HCT116 (cell line): ENCODE measurements at regions not wholly inside any gene's neighbourhood (a gene's known extent, or its start where the extent isn't known, plus 50 kb on each side); places are given as distances from the start of the nearest gene placed in this dataset.

Experiments
- ATAC-seq: fragments of 200-7000 bp; cut with Tn5 transposase; 2 replicates; pipeline ENCODE4 v1.9.1; 2020; ENCODE audit warnings: mild to moderate bottlenecking, moderate library complexity
- BruUV-seq: library from RNA; stranded (reverse); fragments of 400-500 nt; replicated peaks from 2 replicates; lab custom pipeline; 2021; lab: Mats Ljungman, UMichigan
- CTCF ChIA-PET: fragments of 300-600 bp; sonication (Branson Sonifier 250); formaldehyde crosslinking; loops from one replicate; lab custom pipeline; 2021; ENCODE audit warnings: antibody characterized with exemption; lab: Charles Lee
- POLR2A ChIA-PET: fragments of 300-600, 350-600 bp; sonication (Branson Sonifier 250); formaldehyde crosslinking; loops from one replicate; lab custom pipeline; 2021; ENCODE audit warnings: antibody characterized with exemption; lab: Charles Lee
- RAD21 ChIA-PET, 2 experiments: fragments of 300-600 bp; sonication (Branson Sonifier 250); formaldehyde crosslinking; loops; one replicate each; lab custom pipeline; 2023; ENCODE audit warnings: low total read pairs in 2 of 2; ENCODE audit not compliant: uncharacterized antibody in 2 of 2, unreplicated experiment in 2 of 2, low non-redundant PET in 1 of 2; lab: Charles Lee
- DNase-seq: peaks from one replicate; pipeline ENCODE4 v3.0.0-alpha.2; 2010; ENCODE audit warnings: low read depth, low spot score
- H2AFZ ChIP-seq: fragments of 200-600 bp; shearing (Covaris generic), sonication (generic); 2 replicates; pipeline ENCODE4 v1.6.1; 2017; ENCODE audit warnings: low read depth, mixed run types, mixed read lengths, antibody characterized with exemption, low read length; ENCODE audit not compliant: poor library complexity, severe bottlenecking
- H3K27ac ChIP-seq: 2 replicates; pipeline ENCODE4 v1.5.1; 2012; ENCODE audit warnings: low read depth, low read length
- H3K27me3 ChIP-seq: fragments of 200-600 bp; sonication (generic); 2 replicates; pipeline ENCODE4 v1.6.1; 2016; ENCODE audit warnings: mixed run types, low read length, mixed read lengths; ENCODE audit not compliant: insufficient read depth
- H3K36me3 ChIP-seq, 2 experiments: fragments of 200-500 bp in 1 of 2; fragments of 200-600 bp in 1 of 2; sonication (Bioruptor generic) in 1 of 2; sonication (generic) in 1 of 2; 2 replicates each; pipeline versions ENCODE4 v1.5.1 to v1.6.1; 2014 to 2016; ENCODE audit warnings: low read length in 2 of 2, inconsistent platforms in 1 of 2, mixed read lengths in 1 of 2, mixed run types in 1 of 2; ENCODE audit not compliant: insufficient read depth in 2 of 2, control insufficient read depth in 1 of 2
- H3K4me1 ChIP-seq, 2 experiments: fragments of 200-600 bp in 1 of 2; sonication (generic) in 1 of 2; 2 replicates each; pipeline versions ENCODE4 v1.5.1 to v1.6.1; 2012 to 2017; ENCODE audit warnings: low read length in 2 of 2, inconsistent platforms in 1 of 2, mild to moderate bottlenecking in 1 of 2, mixed read lengths in 1 of 2, mixed run types in 1 of 2, moderate library complexity in 1 of 2; ENCODE audit not compliant: insufficient read depth in 2 of 2, control insufficient read depth in 1 of 2
- H3K4me2 ChIP-seq: fragments of 200-600 bp; sonication (generic); 2 replicates; pipeline ENCODE4 v1.6.1; 2017; ENCODE audit warnings: mixed run types, low read length, mixed read lengths
- H3K4me3 ChIP-seq, 2 experiments: fragments of 200-600 bp in 1 of 2; sonication (generic) in 1 of 2; replicated peaks in 1 of 2; 2 replicates each; pipeline ENCODE4 v1.5.1; 2011 to 2016; ENCODE audit warnings: low read length in 2 of 2, control low read depth in 1 of 2, low read depth in 1 of 2, mild to moderate bottlenecking in 1 of 2, mixed read lengths in 1 of 2, mixed run types in 1 of 2
- H3K79me2 ChIP-seq: fragments of 200-600 bp; sonication (generic); 2 replicates; pipeline ENCODE4 v1.6.1; 2017; ENCODE audit warnings: mild to moderate bottlenecking, mixed run types, low read length, moderate library complexity, mixed read lengths; ENCODE audit not compliant: insufficient read depth
- H3K9ac ChIP-seq: fragments of 200-600 bp; sonication (generic); 2 replicates; pipeline ENCODE4 v1.6.1; 2016; ENCODE audit warnings: low read length, mixed read lengths
- H3K9me2 ChIP-seq: fragments of 200-600 bp; sonication (generic), shearing (Covaris generic); 2 replicates; pipeline ENCODE4 v1.6.1; 2017; ENCODE audit warnings: mixed run types, mild to moderate bottlenecking, moderate library complexity; ENCODE audit not compliant: insufficient read depth
- H3K9me3 ChIP-seq, 2 experiments: fragments of 200-500 bp in 1 of 2; fragments of 200-600 bp in 1 of 2; sonication (Bioruptor generic) in 1 of 2; sonication (generic) in 1 of 2; 2 replicates each; pipeline ENCODE4 v1.6.1; 2014 to 2017; ENCODE audit warnings: low read length in 2 of 2, mixed read lengths in 2 of 2, inconsistent platforms in 1 of 2, low read depth in 1 of 2, mild to moderate bottlenecking in 1 of 2, mixed run types in 1 of 2, moderate library complexity in 1 of 2; ENCODE audit not compliant: control insufficient read depth in 1 of 2, insufficient read depth in 1 of 2
- H4K20me1 ChIP-seq: fragments of 200-600 bp; sonication (generic), shearing (Covaris generic); 2 replicates; pipeline ENCODE4 v1.6.1; 2017; ENCODE audit warnings: mixed run types, mild to moderate bottlenecking, moderate library complexity; ENCODE audit not compliant: insufficient read depth
- ATF3 ChIP-seq: IDR thresholded peaks from 2 replicates; pipeline ENCODE4 v1.6.1; 2012
- CBX3 ChIP-seq: IDR thresholded peaks from 2 replicates; pipeline ENCODE4 v1.6.1; 2012; ENCODE audit warnings: low read depth
- EGR1 ChIP-seq: IDR thresholded peaks from 2 replicates; pipeline ENCODE4 v1.6.1; 2012; ENCODE audit warnings: low read depth
- ELF1 ChIP-seq: IDR thresholded peaks from 2 replicates; pipeline ENCODE4 v1.6.1; 2012; ENCODE audit warnings: low read depth, borderline replicate concordance
- EZH2 ChIP-seq: fragments of 200-600 bp; sonication (generic); IDR thresholded peaks from 2 replicates; pipeline ENCODE4 v1.6.1; 2017; ENCODE audit warnings: antibody characterized with exemption, mixed run types
- FOSL1 ChIP-seq: IDR thresholded peaks from 2 replicates; pipeline ENCODE4 v1.6.1; 2012; ENCODE audit warnings: low read depth
- JUND ChIP-seq: IDR thresholded peaks from 2 replicates; pipeline ENCODE4 v1.6.1; 2012
- POLR2A ChIP-seq: IDR thresholded peaks from 2 replicates; pipeline ENCODE4 v1.7.0; 2011; ENCODE audit warnings: borderline replicate concordance; ENCODE audit not compliant: insufficient read depth, insufficient read length; ENCODE audit errors: extremely low read depth
- POLR2AphosphoS5 ChIP-seq: IDR thresholded peaks from 2 replicates; pipeline ENCODE4 v1.6.1; 2011; ENCODE audit warnings: mild to moderate bottlenecking, low read depth, low read length, moderate library complexity
- RAD21 ChIP-seq: IDR thresholded peaks from 2 replicates; pipeline ENCODE4 v1.6.1; 2012; ENCODE audit warnings: low read depth, mild to moderate bottlenecking
- SIN3A ChIP-seq: IDR thresholded peaks from 2 replicates; pipeline ENCODE4 v1.6.1; 2012; ENCODE audit warnings: low read depth
- SRF ChIP-seq: IDR thresholded peaks from 2 replicates; pipeline ENCODE4 v1.6.1; 2012; ENCODE audit warnings: low read depth
- TCF7L2 ChIP-seq: IDR thresholded peaks from 2 replicates; pipeline ENCODE4 v1.7.0; 2011; ENCODE audit warnings: borderline replicate concordance, inconsistent platforms; ENCODE audit not compliant: insufficient read depth, insufficient read length; ENCODE audit errors: extremely low read depth
- YY1 ChIP-seq: IDR thresholded peaks from 2 replicates; pipeline ENCODE4 v1.6.1; 2011; ENCODE audit warnings: low read length, low read depth, moderate library complexity, mild to moderate bottlenecking; ENCODE audit not compliant: insufficient replicate concordance; ENCODE audit errors: extremely low read depth
- ZBTB33 ChIP-seq: IDR thresholded peaks from 2 replicates; pipeline ENCODE4 v1.6.1; 2011; ENCODE audit warnings: mild to moderate bottlenecking, low read length, moderate library complexity; ENCODE audit not compliant: insufficient replicate concordance; ENCODE audit errors: extremely low read depth
- ZFX ChIP-seq: fragments of 450-650 bp; IDR thresholded peaks from 2 replicates; pipeline ENCODE4 v1.6.1; 2017
- ZNF274 ChIP-seq: fragments of 200-500 bp; sonication (Bioruptor generic); IDR thresholded peaks from 2 replicates; pipeline ENCODE4 v1.6.1; 2014; ENCODE audit warnings: mild to moderate bottlenecking, low read depth, low read length, inconsistent platforms
- intact Hi-C: fragments of 100-400 bp; cut with micrococcal nuclease; formaldehyde crosslinking; loops from 2 replicates; pipeline ENCODE4 v1.10.0; 2022
- TF ChIP-seq, protein P1 (sequence below), 3 experiments: fragments of 200-600 bp in 1 of 3; sonication (generic) in 1 of 3; IDR thresholded peaks in 2 of 3; conservative IDR thresholded peaks in 1 of 3; 2 replicates each; pipeline ENCODE4 v1.5.1; 2012 to 2017; ENCODE audit warnings: low read depth in 2 of 3, low read length in 2 of 3, antibody characterized with exemption in 1 of 3, borderline replicate concordance in 1 of 3, control low read depth in 1 of 3, mild to moderate bottlenecking in 1 of 3, mixed read lengths in 1 of 3, mixed run types in 1 of 3, moderate library complexity in 1 of 3; ENCODE audit not compliant: insufficient read depth in 1 of 3
- TF ChIP-seq, protein P2 (sequence below): IDR thresholded peaks from 2 replicates; pipeline ENCODE4 v1.6.1; 2012

GRCh38 chr1:4468386-4468785 is 186.0 kb upstream of the AJAP1 start:
- Histone ChIP-seq H3K9ac (no peak overlapping the region), H2AFZ (no peak overlapping the region), H3K4me1 (no peaks in the 10 kb centered on the region), H3K9me2 (no peaks in the 10 kb centered on the region), H3K9me3 (no peaks in the 10 kb centered on the region)
- no peak for DNase-seq
- no peak for TF ChIP-seq TCF7L2
- TF ChIP-seq FOSL1 = no peak
- no peak for TF ChIP-seq EZH2
- TF ChIP-seq ZBTB33 = no peak
- TF ChIP-seq, protein P1, sequence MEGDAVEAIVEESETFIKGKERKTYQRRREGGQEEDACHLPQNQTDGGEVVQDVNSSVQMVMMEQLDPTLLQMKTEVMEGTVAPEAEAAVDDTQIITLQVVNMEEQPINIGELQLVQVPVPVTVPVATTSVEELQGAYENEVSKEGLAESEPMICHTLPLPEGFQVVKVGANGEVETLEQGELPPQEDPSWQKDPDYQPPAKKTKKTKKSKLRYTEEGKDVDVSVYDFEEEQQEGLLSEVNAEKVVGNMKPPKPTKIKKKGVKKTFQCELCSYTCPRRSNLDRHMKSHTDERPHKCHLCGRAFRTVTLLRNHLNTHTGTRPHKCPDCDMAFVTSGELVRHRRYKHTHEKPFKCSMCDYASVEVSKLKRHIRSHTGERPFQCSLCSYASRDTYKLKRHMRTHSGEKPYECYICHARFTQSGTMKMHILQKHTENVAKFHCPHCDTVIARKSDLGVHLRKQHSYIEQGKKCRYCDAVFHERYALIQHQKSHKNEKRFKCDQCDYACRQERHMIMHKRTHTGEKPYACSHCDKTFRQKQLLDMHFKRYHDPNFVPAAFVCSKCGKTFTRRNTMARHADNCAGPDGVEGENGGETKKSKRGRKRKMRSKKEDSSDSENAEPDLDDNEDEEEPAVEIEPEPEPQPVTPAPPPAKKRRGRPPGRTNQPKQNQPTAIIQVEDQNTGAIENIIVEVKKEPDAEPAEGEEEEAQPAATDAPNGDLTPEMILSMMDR (IDR thresholded peaks at IDR 0.05 in 2 of 3, conservative IDR thresholded peaks at IDR 0.05 in 1 of 3; ENCODE audit: borderline replicate concordance in 1 of 3, insufficient read depth in 1 of 3, low read depth in 2 of 3, low read length in 2 of 3) = no peak
- no peak for TF ChIP-seq SRF
- TF ChIP-seq EGR1 = no peak
- TF ChIP-seq ZFX = no peak
- TF ChIP-seq ELF1 = no peak
- no peak for TF ChIP-seq YY1
- TF ChIP-seq JUND = no peak
- no peak for TF ChIP-seq ZNF274
- TF ChIP-seq ATF3 = no peak
- no peak for TF ChIP-seq RAD21
- no peak for TF ChIP-seq CBX3
- TF ChIP-seq, protein P2, sequence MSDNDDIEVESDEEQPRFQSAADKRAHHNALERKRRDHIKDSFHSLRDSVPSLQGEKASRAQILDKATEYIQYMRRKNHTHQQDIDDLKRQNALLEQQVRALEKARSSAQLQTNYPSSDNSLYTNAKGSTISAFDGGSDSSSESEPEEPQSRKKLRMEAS = no peak
- TF ChIP-seq SIN3A = no peak
- TF ChIP-seq POLR2A = no peak
- no peak for TF ChIP-seq POLR2AphosphoS5
- TF ChIP-seq, all 23 proteins: peak for 0
- BruUV-seq = no TSS peak
- Histone ChIP-seq H3K27me3 (no peaks in the 10 kb centered on the region), H3K4me2 (no peak overlapping the region), H4K20me1 (no peaks in the 10 kb centered on the region), H3K27ac (no peak overlapping the region), H3K36me3 (no peaks in the 10 kb centered on the region), H3K79me2 (no peaks in the 10 kb centered on the region), H3K4me3 (no peak overlapping the region)
- ChIA-PET POLR2A (no interaction called here), RAD21 (no interaction called here), CTCF (no interaction called here)
- intact Hi-C loops = no loop called here
- no peak for ATAC-seq
